Cardiac fibroblast (primary cell): ENCODE measurements at regions not wholly inside any gene's neighbourhood (a gene's known extent, or its start where the extent isn't known, plus 50 kb on each side); places are given as distances from the start of the nearest gene placed in this dataset.

Source experiments
- DNase-seq, 2 donors: peaks; one replicate each; pipeline versions ENCODE4 v3.0.0 to v3.0.0-alpha.2; 2010; ENCODE audit warnings: low read depth in 2 of 2
- H3K4me3 ChIP-seq, 2 donors: replicated peaks in 1 of 2; 1 replicate in 1 of 2; 2 replicates in 1 of 2; pipeline ENCODE4 v1.5.1; 2011; ENCODE audit warnings: low read depth in 2 of 2, low read length in 2 of 2, mild to moderate bottlenecking in 2 of 2, moderate library complexity in 1 of 2
- TF ChIP-seq, protein P1 (sequence below): IDR thresholded peaks from one replicate; pipeline ENCODE4 v1.5.1; 2011; ENCODE audit warnings: low read depth, mild to moderate bottlenecking, low read length, inconsistent platforms

DNA sequence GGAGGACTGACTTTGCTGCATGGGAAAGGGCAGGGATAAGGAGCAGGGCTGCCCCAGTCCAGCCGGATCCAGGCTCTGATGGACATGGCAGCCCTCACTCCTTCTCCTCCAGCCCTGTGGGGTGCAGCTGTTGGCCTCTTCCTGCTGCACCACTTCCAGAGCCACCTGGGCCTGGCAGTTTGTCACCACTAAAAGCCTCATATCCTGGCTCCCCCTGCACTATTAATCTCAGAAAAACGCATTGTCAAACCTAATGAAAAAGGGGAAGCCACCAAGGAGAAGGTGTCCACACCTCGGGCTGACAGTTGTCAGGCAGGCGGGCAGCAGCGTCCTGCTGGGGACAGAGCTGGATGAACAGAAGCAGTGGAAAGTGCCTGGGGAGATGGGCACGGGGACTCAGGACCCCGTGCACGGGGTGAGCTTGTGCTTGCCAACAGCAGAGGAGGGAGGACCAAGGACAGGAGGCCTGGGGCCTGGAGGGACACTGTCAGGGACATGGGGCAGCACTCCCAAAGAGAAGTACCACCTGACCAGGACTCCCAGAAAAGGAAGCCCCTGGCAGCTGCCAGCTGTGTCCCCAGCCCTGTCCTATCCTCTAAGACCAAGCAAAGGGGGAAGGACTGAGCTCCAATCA is 151.1 kb upstream of the TSHZ3 start:
- TF ChIP-seq, protein P1, sequence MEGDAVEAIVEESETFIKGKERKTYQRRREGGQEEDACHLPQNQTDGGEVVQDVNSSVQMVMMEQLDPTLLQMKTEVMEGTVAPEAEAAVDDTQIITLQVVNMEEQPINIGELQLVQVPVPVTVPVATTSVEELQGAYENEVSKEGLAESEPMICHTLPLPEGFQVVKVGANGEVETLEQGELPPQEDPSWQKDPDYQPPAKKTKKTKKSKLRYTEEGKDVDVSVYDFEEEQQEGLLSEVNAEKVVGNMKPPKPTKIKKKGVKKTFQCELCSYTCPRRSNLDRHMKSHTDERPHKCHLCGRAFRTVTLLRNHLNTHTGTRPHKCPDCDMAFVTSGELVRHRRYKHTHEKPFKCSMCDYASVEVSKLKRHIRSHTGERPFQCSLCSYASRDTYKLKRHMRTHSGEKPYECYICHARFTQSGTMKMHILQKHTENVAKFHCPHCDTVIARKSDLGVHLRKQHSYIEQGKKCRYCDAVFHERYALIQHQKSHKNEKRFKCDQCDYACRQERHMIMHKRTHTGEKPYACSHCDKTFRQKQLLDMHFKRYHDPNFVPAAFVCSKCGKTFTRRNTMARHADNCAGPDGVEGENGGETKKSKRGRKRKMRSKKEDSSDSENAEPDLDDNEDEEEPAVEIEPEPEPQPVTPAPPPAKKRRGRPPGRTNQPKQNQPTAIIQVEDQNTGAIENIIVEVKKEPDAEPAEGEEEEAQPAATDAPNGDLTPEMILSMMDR = no peak
- no peak for DNase-seq
- H3K4me3 ChIP-seq = no peak overlapping the region

- no peak overlapping the region for H3K4me3 ChIP-seq
- TF ChIP-seq, protein P1 = no peak
- DNase-seq = no peak
These were observed 151.7 kb upstream of the TSHZ3 start for GRCh38 chr19:31500946-31501345.

DNA sequence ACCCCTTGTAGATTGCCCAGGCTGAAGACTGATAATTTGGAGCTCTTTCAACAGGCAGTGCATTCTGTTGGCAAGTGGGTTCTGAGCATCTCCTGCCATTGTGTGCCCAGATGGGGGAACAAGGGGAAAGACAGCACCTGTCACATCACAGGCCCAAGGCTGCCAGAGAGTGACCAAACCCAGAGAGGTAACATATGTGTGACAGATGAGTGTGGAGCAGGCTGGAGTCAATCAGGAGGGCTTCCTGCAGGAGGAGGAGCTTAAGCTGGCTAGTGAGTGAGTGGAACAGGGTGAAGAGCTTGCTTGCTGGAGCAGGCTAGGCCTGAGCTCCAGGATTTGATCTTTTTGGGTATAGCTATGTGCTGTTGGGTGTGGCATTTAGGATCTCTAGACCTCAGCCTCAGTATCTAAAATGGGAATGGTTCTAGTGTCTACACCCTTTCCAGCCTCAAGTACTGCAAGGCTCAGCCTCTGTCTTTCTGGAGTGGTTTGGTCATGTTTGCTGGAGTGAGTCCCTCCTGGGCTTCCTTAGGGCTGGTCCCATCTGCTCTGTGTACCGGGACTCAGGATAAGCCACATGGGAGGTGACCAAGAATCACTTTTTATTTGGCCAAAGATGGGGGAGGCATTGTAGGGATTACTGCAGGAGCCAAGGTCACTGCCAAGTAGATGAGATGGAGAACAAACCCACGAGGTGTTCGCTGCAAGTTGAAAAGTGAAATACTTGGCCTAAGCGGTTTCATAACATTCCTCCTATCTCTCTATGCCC is 152.4 kb upstream of the TSHZ3 start:
- TF ChIP-seq, protein P1 = no peak
- no peak for DNase-seq
- H3K4me3 ChIP-seq = no peak overlapping the region

DNA sequence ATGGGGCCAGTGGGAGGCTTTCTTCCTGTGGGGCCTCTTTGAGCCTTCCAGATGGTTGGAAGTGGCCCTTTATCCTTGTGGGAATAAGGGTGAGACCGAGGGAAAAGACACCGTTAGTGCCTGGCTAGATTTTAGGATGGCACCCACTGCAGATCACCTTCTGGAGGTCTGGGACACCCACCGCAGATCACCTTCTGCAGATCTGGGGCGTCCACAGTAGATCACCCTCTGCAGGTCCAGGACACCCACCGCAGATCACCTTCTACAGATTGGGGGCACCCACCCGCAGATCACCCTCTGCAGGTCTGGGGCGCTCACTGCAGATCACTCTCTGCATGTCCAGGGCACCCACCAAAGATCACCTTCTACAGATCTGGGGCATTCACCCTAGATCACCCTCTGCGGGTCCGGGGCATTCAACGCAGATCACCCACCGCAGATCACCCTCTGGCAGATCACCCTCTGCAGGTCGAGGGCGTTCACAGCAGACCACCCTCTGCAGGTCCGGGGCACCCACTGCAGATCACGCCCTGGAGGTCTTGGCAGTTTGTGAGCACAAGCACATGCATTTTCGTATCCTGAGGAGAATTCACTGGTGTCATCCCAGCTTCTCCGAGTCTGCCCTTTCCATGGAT is 153.4 kb upstream of the TSHZ3 start:
- TF ChIP-seq, protein P1 = no peak
- no peak for DNase-seq
- no peak overlapping the region for H3K4me3 ChIP-seq

DNA sequence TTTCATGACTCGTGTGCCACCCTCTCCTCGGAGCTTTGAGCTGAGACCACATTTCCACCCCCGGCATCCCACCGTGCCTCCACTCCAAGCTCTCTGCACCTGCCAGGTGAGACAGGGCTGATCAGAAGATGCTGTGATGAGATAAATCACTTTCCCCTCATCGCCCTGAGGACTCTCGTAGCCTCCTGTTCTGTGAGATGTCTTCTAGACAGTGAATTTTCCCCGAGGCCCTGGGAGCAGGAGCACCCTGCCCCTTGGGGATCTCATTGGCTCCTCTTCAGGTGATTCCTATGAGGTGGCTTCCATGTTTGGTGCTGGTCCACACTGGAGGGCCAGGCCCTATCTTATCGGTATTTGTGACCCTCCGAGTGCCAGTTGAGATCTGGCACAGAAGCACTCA is 154.0 kb upstream of the TSHZ3 start:
- no peak for DNase-seq
- no peak overlapping the region for H3K4me3 ChIP-seq
- TF ChIP-seq, protein P1 = no peak

GRCh38 chr19:31504221-31504620 is 155.0 kb upstream of the TSHZ3 start:
- DNase-seq = no peak
- TF ChIP-seq, protein P1 = no peak
- no peak overlapping the region for H3K4me3 ChIP-seq
